HEK293 (cell line): ENCODE measurements at regions not wholly inside any gene's neighbourhood (a gene's known extent, or its start where the extent isn't known, plus 50 kb on each side); places are given as distances from the start of the nearest gene placed in this dataset.

ENCODE experiments used
- CTCF ChIA-PET: fragments of 350-600 bp; formaldehyde crosslinking; extraction: SDS; loops from one replicate; lab custom pipeline; 2021; ENCODE audit warnings: antibody characterized with exemption; lab: Yijun Ruan, JAX
- POLR2A ChIA-PET: fragments of 300-600 bp; formaldehyde crosslinking; extraction: SDS; loops from one replicate; lab custom pipeline; 2020; ENCODE audit warnings: antibody characterized with exemption, inconsistent platforms; lab: Yijun Ruan, JAX
- H3K27ac ChIP-seq: fragments of 200-500 bp; sonication (Bioruptor generic); 2 replicates; pipeline ENCODE4 v1.5.1; 2014; ENCODE audit warnings: low read depth, low read length, control low read depth, inconsistent platforms; ENCODE audit errors: extremely low read depth
- H3K36me3 ChIP-seq, 2 experiments: fragments of 200-500 bp in 1 of 2; sonication (Bioruptor generic) in 1 of 2; 1 replicate in 1 of 2; 2 replicates in 1 of 2; pipeline ENCODE4 v1.5.1; 2014 to 2017; ENCODE audit warnings: inconsistent platforms in 2 of 2, low read length in 2 of 2; ENCODE audit not compliant: control insufficient read depth in 2 of 2, insufficient read depth in 1 of 2
- H3K4me1 ChIP-seq: fragments of 200-500 bp; sonication (Bioruptor generic); 2 replicates; pipeline ENCODE4 v1.5.1; 2014; ENCODE audit warnings: mild to moderate bottlenecking, low read length, inconsistent platforms; ENCODE audit not compliant: control insufficient read depth, insufficient read depth
- H3K4me3 ChIP-seq: 2 replicates; pipeline ENCODE4 v1.5.1; 2011; ENCODE audit warnings: low read depth, mild to moderate bottlenecking, control low read depth, low read length, moderate library complexity
- H3K9me3 ChIP-seq: fragments of 200-500 bp; sonication (Bioruptor generic); 2 replicates; pipeline ENCODE4 v1.5.1; 2014; ENCODE audit warnings: low read depth, low read length, inconsistent platforms; ENCODE audit not compliant: control insufficient read depth, insufficient read depth
- AEBP2 ChIP-seq: fragments of 450-650 bp; formaldehyde crosslinking; IDR thresholded peaks from 2 replicates; pipeline ENCODE4 v1.5.1; 2016; ENCODE audit warnings: missing biosample characterization, missing genetic modification characterization, borderline replicate concordance
- ATF2 ChIP-seq: fragments of 450-650 bp; formaldehyde crosslinking; IDR thresholded peaks from 2 replicates; pipeline ENCODE4 v1.5.1; 2016; ENCODE audit warnings: missing biosample characterization, missing genetic modification characterization, low read depth
- GFI1B ChIP-seq: fragments of 450-650 bp; formaldehyde crosslinking; IDR thresholded peaks from 2 replicates; pipeline ENCODE4 v1.5.1; 2016; ENCODE audit warnings: missing biosample characterization, missing genetic modification characterization
- GLI2 ChIP-seq: fragments of 450-650 bp; formaldehyde crosslinking; IDR thresholded peaks from 2 replicates; pipeline ENCODE4; 2017; ENCODE audit warnings: missing biosample characterization, missing genetic modification characterization, low read depth, borderline replicate concordance
- GLI4 ChIP-seq: fragments of 450-650 bp; formaldehyde crosslinking; IDR thresholded peaks from 2 replicates; pipeline ENCODE4 v1.5.1; 2016; ENCODE audit warnings: missing biosample characterization, missing genetic modification characterization
- GLIS2 ChIP-seq: fragments of 450-650 bp; formaldehyde crosslinking; IDR thresholded peaks from 2 replicates; pipeline ENCODE4 v1.5.1; 2016; ENCODE audit warnings: missing biosample characterization, missing genetic modification characterization
- IKZF3 ChIP-seq: fragments of 450-650 bp; IDR thresholded peaks from 2 replicates; pipeline ENCODE4 v1.5.0; 2018; ENCODE audit warnings: missing biosample characterization, mild to moderate bottlenecking, missing genetic modification characterization, moderate library complexity
- KLF1 ChIP-seq: fragments of 450-650 bp; formaldehyde crosslinking; IDR thresholded peaks from 2 replicates; pipeline ENCODE4 v1.5.1; 2016; ENCODE audit warnings: missing biosample characterization, missing genetic modification characterization
- PRDM1 ChIP-seq: fragments of 450-650 bp; formaldehyde crosslinking; IDR thresholded peaks from 2 replicates; pipeline ENCODE4; 2016; ENCODE audit warnings: missing biosample characterization, missing genetic modification characterization
- SALL2 ChIP-seq: fragments of 450-650 bp; formaldehyde crosslinking; IDR thresholded peaks from 2 replicates; pipeline ENCODE4 v1.5.0; 2017; ENCODE audit warnings: missing biosample characterization, mild to moderate bottlenecking, missing genetic modification characterization, borderline replicate concordance
- WT1 ChIP-seq: fragments of 450-650 bp; formaldehyde crosslinking; IDR thresholded peaks from 2 replicates; pipeline ENCODE4 v1.5.1; 2016; ENCODE audit warnings: missing biosample characterization, missing genetic modification characterization
- ZNF132 ChIP-seq: fragments of 450-650 bp; formaldehyde crosslinking; IDR thresholded peaks from 2 replicates; pipeline ENCODE4 v1.5.1; 2017; ENCODE audit warnings: missing biosample characterization, missing genetic modification characterization, borderline replicate concordance
- ZNF169 ChIP-seq: fragments of 450-650 bp; formaldehyde crosslinking; IDR thresholded peaks from 2 replicates; pipeline ENCODE4 v1.5.1; 2016; ENCODE audit warnings: missing biosample characterization, missing genetic modification characterization
- ZNF184 ChIP-seq: fragments of 450-650 bp; IDR thresholded peaks from 2 replicates; pipeline ENCODE4 v1.5.1; 2018; ENCODE audit warnings: missing biosample characterization, mild to moderate bottlenecking, missing genetic modification characterization
- ZNF2 ChIP-seq: fragments of 450-650 bp; formaldehyde crosslinking; IDR thresholded peaks from 2 replicates; pipeline ENCODE4 v1.5.1; 2016; ENCODE audit warnings: missing biosample characterization, missing genetic modification characterization
- ZNF223 ChIP-seq: fragments of 450-650 bp; formaldehyde crosslinking; IDR thresholded peaks from 2 replicates; pipeline ENCODE4 v1.5.1; 2016; ENCODE audit warnings: missing biosample characterization, missing genetic modification characterization
- ZNF501 ChIP-seq: fragments of 450-650 bp; formaldehyde crosslinking; IDR thresholded peaks from 2 replicates; pipeline ENCODE4 v1.5.1; 2016; ENCODE audit warnings: missing biosample characterization, missing genetic modification characterization
- ZNF510 ChIP-seq: fragments of 450-650 bp; formaldehyde crosslinking; IDR thresholded peaks from 2 replicates; pipeline ENCODE4 v1.5.1; 2018; ENCODE audit warnings: mild to moderate bottlenecking, missing genetic modification characterization, missing biosample characterization; ENCODE audit not compliant: insufficient replicate concordance
- ZNF514 ChIP-seq: fragments of 450-650 bp; formaldehyde crosslinking; IDR thresholded peaks from 2 replicates; pipeline ENCODE4 v1.5.1; 2016; ENCODE audit warnings: missing biosample characterization, missing genetic modification characterization
- ZNF530 ChIP-seq: fragments of 450-650 bp; formaldehyde crosslinking; IDR thresholded peaks from 2 replicates; pipeline ENCODE4 v1.5.1; 2016; ENCODE audit warnings: low read depth, missing biosample characterization, missing genetic modification characterization
- ZNF621 ChIP-seq: fragments of 450-650 bp; formaldehyde crosslinking; IDR thresholded peaks from 2 replicates; pipeline ENCODE4 v1.5.1; 2017; ENCODE audit warnings: missing biosample characterization, missing genetic modification characterization
- ZNF701 ChIP-seq: fragments of 450-650 bp; formaldehyde crosslinking; IDR thresholded peaks from 2 replicates; pipeline ENCODE4 v1.5.1; 2016; ENCODE audit warnings: missing biosample characterization, missing genetic modification characterization
- ZNF707 ChIP-seq: fragments of 450-650 bp; formaldehyde crosslinking; IDR thresholded peaks from 2 replicates; pipeline ENCODE4 v1.5.1; 2016; ENCODE audit warnings: missing biosample characterization, missing genetic modification characterization
- ZNF747 ChIP-seq: fragments of 450-650 bp; formaldehyde crosslinking; IDR thresholded peaks from 2 replicates; pipeline ENCODE4 v1.5.1; 2016; ENCODE audit warnings: missing biosample characterization, missing genetic modification characterization
- ZNF76 ChIP-seq: fragments of 450-650 bp; formaldehyde crosslinking; IDR thresholded peaks from 2 replicates; pipeline ENCODE4; 2016; ENCODE audit warnings: low read depth, missing biosample characterization, missing genetic modification characterization, borderline replicate concordance
- ZNF830 ChIP-seq: fragments of 450-650 bp; IDR thresholded peaks from 2 replicates; pipeline ENCODE4 v1.5.0; 2018; ENCODE audit warnings: missing biosample characterization, missing genetic modification characterization, low read depth, mild to moderate bottlenecking, moderate library complexity
- ZSCAN30 ChIP-seq: fragments of 450-650 bp; IDR thresholded peaks from 2 replicates; pipeline ENCODE4 v1.5.1; 2018; ENCODE audit warnings: missing biosample characterization, mild to moderate bottlenecking, missing genetic modification characterization, moderate library complexity
- ZXDB ChIP-seq: fragments of 450-650 bp; formaldehyde crosslinking; IDR thresholded peaks from 2 replicates; pipeline ENCODE4 v1.5.1; 2016; ENCODE audit warnings: missing biosample characterization, missing genetic modification characterization

- TF ChIP-seq ZNF132 (no peak), ZNF514 (tag by site-specific recombination) (no peak), ZNF621 (tag by site-specific recombination) (no peak), WT1 (tag by site-specific recombination) (no peak), ZXDB (tag by site-specific recombination) (no peak), GLI4 (tag by site-specific recombination) (no peak), ZNF501 (tag by site-specific recombination) (no peak), ZNF830 (tag by site-specific recombination) (no peak), GLI2 (tag by site-specific recombination) (no peak), ZNF510 (tag by site-specific recombination) (no peak), GLIS2 (tag by site-specific recombination) (no peak), ZNF2 (no peak)
- no peaks in the 10 kb centered on the region for H3K4me1 ChIP-seq
- no peak overlapping the region for H3K27ac ChIP-seq
- no peaks in the 10 kb centered on the region for H3K9me3 ChIP-seq
- ChIA-PET CTCF (interaction anchor here (0.5 kb wide), 1 partner anchor 17 kb away, joined by 4 read pairs; no protein-coding TSS in a partner anchor), POLR2A (no interaction called here)
- H3K36me3 ChIP-seq, result no peaks in the 10 kb centered on the region
- no peak overlapping the region for H3K4me3 ChIP-seq
These were observed 214.5 kb downstream of the EN1 start for GRCh38 chr2:118632921-118633320.

- Histone ChIP-seq H3K4me3 (no peak overlapping the region), H3K36me3 (no peaks in the 10 kb centered on the region), H3K9me3 (no peaks in the 10 kb centered on the region), H3K27ac (no peak overlapping the region), H3K4me1 (no peaks in the 10 kb centered on the region)
- TF ChIP-seq ZSCAN30 (no peak), IKZF3 (tag by site-specific recombination) (no peak), ZNF223 (no peak), ZNF169 (tag by site-specific recombination) (no peak), ZNF701 (tag by site-specific recombination) (no peak), ZNF184 (no peak), ATF2 (no peak), ZNF707 (tag by site-specific recombination) (no peak), ZNF501 (tag by site-specific recombination) (no peak), ZNF514 (tag by site-specific recombination) (no peak), ZNF530 (no peak), AEBP2 (tag by site-specific recombination) (no peak), SALL2 (tag by site-specific recombination) (no peak), ZNF76 (tag by site-specific recombination) (no peak), KLF1 (no peak), GFI1B (no peak), PRDM1 (tag by site-specific recombination) (no peak), ZNF510 (tag by site-specific recombination) (no peak), ZNF747 (no peak)
- ChIA-PET CTCF (interaction anchor here (1.0 kb wide), 1 partner anchor 228 kb away, joined by 3 read pairs; no protein-coding TSS in a partner anchor), POLR2A (no interaction called here)
These were observed 220.3 kb downstream of the EN1 start for GRCh38 chr2:118627156-118627555.
